AG20443 (cell line): ENCODE measurements at regions not wholly inside any gene's neighbourhood (a gene's known extent, or its start where the extent isn't known, plus 50 kb on each side); places are given as distances from the start of the nearest gene placed in this dataset.

Experiments
- DNase-seq: peaks from one replicate; pipeline ENCODE4 v3.0.0; 2012; ENCODE audit warnings: low spot score, mixed read lengths

DNA sequence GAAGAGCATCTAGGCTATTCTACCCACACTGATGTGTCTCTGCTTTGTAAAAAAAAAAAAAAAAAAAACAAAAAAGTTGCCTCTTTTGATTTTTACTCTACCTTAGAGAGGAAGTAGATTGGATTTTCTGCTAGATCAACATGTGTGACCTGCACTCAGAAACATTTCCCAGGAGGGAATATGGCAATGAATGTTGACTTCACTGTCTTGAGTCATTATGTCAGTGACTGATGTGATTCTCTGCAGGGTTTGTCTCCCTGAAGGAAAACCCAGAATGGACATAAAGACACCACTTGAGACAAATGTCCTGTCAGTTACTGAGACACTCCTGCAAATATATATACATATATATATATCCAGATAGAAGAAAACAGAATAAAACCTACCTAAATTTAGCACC is 370.3 kb downstream of the BMPER start:
- DNase-seq: no peak

GRCh38 chr7:34277016-34277802 is 371.9 kb downstream of the BMPER start:
- DNase-seq: peak; percentile 47

GRCh38 chr7:34277803-34278199 is 372.5 kb downstream of the BMPER start:
- no peak for DNase-seq

- no peak for DNase-seq
Observed at GRCh38 chr7:34281260-34281659, 375.9 kb downstream of the BMPER start.

DNA sequence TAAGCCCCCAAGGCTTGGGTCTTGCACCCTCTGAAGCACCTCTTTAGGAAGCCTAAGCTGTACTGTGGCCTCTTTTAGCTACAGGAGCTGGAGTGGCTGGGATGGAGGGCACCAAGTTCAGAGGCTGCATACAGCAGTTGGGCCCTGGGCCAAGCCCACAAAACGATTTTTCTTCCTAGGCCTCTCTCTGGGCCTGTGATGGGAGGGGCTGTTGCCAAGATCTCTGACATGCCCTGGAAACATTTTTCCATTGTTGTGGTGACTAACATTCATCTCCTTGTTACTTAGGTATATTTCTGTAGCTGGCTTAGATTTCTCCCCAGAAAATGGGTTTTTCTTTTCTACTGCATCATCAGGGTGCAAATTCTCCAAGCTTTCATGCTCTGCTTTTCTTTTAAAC is 375.7 kb upstream of the NPSR1 start:
- DNase-seq: peak; percentile 19

DNA sequence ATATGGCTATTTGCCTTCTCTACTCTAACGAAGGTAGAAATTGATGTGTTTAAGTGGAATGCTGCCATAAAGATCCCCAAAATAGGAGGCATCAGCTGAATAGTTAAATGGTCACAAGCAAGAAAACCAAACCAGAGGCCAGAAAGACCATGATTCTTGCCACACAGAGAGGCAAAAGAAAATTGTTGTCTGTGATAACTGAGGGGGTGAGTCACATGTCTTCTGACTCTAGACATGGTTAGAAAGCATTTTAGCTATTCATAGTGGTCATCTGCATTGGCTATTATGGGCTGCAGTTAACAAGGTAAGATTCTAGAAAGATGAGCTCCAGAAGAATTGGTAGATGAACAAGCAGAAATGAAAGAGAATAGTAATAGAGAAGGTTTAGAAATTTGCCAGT is 361.4 kb upstream of the NPSR1 start:
- DNase-seq: peak; percentile 65

DNA sequence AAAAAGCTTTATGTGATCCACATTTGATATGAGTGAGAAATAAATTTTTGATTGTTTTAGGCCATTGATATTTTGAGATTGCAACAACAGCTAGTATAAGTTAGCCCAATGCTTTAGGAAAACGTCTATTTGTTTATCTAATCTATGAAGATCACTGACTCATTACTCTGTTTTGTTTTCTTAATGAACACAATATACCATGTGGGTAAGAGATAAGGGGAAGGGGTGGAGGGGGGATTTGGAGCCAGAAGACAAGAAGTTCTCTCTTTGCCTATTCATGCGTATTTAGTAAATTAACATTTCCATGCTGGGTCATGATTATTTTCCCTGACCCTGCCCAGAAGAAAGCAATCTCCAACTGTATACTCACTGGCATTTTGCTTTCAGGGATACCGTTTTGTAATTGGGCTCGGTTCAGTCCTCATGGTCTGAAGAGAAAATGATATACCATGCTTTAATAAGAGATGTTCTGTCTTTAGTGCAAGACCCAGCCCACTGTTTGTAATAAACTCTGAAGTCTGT is 359.5 kb upstream of the NPSR1 start:
- no peak for DNase-seq

DNA sequence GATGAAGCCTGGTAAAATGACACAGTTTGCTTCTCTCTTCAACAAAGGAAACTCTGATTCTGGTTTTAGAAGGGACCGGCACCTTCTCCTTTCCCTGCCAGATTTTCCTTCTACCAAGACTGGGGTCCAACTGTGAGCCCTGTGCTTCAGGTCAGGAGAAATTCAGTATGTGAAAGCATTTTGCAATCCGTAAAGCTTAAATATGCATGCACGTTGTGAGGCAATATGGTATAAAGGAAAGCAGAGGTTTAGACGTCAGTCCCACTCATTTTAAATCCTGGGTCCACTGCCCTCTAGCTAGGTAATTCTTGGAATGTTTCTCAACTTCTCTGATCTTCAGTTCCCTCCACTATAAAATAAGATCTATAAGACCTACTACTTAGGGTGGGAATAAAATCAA is 359.0 kb upstream of the NPSR1 start:
- no peak for DNase-seq

GRCh38 chr7:34307540-34307939 is 350.5 kb upstream of the NPSR1 start:
- DNase-seq: no peak

- DNase-seq: no peak
Observed at GRCh38 chr7:34308595-34308994, 349.4 kb upstream of the NPSR1 start.

DNA sequence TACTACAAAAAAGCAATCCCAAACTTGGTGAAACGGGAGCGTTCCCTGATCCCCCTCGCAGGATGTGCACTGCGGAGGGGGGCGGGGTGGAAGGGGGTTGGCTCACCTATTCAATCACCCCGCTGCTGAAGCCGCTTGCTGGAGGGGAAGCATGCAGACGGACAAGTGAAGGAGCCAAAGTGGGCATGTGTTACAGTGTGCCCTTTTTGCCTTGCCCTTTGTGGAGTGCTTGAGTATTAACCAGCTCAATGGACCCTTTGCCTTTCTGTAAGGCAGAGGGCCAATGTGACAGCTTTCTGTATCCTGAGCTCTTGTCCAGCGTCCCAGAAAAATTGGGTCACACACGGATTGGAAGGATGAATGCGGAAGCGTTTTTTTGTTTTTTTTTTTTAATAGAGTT is 348.9 kb upstream of the NPSR1 start:
- no peak for DNase-seq

DNA sequence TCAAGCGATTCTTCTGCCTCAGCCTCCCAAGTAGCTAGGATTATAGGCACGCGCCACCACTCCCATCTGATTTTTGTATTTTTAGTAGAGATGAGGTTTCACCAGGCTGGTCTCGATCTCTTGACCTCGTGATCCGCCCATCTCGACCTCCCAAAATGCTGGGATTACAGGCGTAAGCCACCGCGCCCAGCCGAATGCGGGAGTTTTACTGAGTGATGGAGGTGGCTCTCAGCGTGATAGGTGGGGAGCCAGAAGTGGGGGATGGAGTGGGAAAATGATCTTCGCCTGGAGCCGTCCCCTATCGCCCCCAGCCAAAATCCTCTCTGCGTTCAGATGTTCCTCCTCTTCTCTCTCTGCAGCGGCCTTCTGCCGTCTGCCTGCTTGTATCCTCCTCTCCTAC is 348.4 kb upstream of the NPSR1 start:
- DNase-seq: no peak

DNA sequence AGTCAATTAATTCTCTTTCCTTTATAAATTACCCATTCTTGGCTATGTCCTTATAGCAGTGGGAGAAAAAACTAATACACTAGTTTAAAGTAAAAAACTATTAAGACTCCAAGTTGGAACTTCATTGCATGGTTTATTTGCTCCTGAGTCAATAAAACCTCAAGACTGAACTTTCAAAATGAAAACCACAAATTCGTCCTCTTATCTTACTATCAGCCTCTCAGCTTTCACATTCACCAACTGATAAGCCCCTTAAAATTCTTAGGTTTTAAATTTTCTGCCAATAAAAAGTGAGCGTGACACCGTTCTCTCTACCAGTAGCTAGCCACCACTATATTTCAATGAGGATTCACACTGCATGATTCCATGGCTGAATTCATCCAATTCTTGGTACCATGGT is 346.4 kb upstream of the NPSR1 start:
- DNase-seq: no peak

DNA sequence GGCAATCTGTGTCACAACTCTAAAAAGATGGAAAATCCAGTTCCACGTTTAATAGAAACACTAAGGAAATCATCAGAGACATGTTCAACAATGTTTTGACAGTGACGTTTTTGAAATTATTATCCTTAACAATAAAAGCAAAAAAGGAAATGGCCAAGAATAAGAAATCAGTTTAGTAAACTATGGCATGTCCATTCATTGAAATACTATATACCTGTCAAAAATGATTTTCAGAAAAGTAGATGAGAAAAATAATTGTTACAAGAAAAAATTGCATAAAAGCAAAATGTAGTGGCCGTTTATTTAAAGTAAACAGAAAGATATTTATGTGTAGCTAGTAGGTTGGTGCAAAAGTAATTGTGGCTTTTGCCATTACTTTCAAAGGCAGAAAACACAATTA is 345.4 kb upstream of the NPSR1 start:
- no peak for DNase-seq

- peak; percentile 20 for DNase-seq
Observed at GRCh38 chr7:34313289-34313688, 344.7 kb upstream of the NPSR1 start.

GRCh38 chr7:34315032-34315431 is 343.0 kb upstream of the NPSR1 start:
- peak; percentile 79 for DNase-seq

GRCh38 chr7:34317039-34317438 is 341.0 kb upstream of the NPSR1 start:
- no peak for DNase-seq

DNA sequence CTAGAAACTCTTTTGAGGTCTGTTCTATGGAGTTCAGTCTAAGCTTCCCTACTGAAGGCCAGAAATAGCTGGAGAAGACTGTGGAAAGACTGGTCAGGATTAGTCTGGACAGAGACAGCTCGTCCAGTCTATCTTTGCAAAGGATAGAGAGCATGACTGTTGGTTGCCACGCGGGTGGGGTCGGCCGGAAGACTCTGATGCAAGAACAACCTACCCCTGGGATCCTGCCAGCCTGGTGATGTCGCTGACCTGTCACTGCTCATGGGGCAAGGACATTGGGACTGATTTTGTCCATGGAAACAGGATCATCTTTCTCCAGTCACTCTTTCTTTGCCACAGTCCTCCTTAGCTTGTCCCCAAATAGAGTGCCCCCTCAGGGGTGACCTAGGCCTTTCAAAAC is 337.6 kb upstream of the NPSR1 start:
- DNase-seq: no peak

GRCh38 chr7:34320926-34321661 is 336.9 kb upstream of the NPSR1 start:
- peak; percentile 86 for DNase-seq

DNA sequence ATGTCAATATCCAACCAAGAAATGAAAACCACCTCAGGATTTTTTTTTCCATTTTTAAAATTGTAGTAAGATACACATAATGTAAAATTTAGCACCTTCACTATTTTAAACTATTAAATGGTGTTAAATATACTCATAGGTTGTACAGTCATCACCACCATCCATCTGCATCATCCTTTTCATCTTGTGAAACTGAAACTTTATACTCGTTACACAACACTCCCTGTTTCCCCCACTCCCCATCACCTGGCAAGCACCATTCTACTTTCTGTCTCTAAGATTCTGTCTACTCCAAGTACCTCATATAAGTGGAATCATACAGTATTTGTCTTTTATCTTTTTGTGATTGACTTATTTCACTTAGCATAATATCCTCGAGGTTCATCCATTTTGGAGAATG is 335.2 kb upstream of the NPSR1 start:
- no peak for DNase-seq

DNA sequence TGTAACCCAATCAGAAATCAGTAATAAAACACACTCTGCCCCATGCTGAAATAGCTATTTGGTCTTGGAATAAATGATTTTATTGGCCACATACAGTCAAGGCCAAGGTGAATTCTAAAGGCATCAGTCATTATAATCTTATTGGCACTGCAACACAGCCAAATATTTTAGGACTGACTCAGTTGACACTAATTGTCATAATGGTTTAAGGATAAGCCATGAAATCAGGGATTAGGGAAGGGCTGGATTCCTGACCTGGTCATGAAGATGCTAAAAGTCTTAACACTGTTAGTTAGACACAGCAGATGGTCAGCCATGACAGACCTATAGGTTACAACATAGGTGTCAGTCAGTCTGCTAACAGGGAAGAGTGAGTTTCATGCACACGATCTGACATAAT is 330.3 kb upstream of the NPSR1 start:
- DNase-seq: no peak

- no peak for DNase-seq
Observed at GRCh38 chr7:34330308-34330707, 327.7 kb upstream of the NPSR1 start.

DNA sequence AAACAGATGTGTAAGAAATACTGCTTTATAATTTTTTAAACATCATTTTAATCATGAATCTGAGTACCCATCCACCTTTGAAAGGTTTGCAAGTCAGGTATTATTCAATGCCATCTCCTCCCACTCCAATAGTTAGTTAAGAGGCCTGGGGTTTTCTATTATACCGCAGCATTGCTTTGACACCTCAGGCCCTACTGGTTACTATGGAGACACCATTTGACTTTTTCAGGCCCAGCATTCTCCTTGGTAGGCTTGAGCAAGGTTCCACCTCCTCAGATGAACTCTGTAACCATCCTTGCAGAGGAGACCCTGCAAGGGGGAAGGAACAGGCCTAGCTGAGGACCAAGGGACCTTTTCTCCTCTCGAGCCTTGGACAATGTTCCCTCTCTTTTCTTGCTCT is 326.9 kb upstream of the NPSR1 start:
- no peak for DNase-seq

DNA sequence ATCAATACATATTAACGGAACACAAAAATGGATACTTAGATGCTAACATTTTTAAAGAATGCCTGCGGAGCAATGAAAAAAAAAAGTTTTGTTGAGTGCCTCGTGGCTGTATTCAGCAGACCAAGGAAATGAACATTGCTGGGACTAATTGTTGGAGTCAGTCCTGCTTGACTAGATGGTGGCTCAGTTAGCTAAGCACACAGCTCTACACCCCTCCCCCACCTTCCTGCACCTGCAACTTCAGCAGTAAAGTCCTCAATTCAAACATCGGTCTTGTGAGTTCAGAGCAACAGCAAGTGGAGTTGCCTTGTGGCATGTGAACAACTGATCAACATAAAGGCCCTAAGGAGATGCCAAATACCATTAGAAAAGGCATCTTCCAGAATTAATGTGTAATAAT is 326.0 kb upstream of the NPSR1 start:
- DNase-seq: no peak
